H1 (cell line): ENCODE measurements at regions not wholly inside any gene's neighbourhood (a gene's known extent, or its start where the extent isn't known, plus 50 kb on each side); places are given as distances from the start of the nearest gene placed in this dataset.

ENCODE experiments used
- CTCF ChIA-PET: fragments of 300-600 bp; sonication (Branson Sonifier 250); formaldehyde crosslinking; loops from one replicate; lab custom pipeline; 2021; ENCODE audit not compliant: partially characterized antibody; lab: Charles Lee
- POLR2A ChIA-PET: fragments of 300-600 bp; sonication (Branson Sonifier 250); formaldehyde crosslinking; loops from one replicate; lab custom pipeline; 2021; ENCODE audit warnings: inconsistent platforms; ENCODE audit not compliant: partially characterized antibody; lab: Charles Lee
- DNase-seq, 2 experiments: peaks; one replicate each; pipeline versions ENCODE4 v3.0.0 to v3.0.0-alpha.2; 2010 to 2022; ENCODE audit warnings: low spot score in 2 of 2, low read depth in 1 of 2, mixed read lengths in 1 of 2
- FAIRE-seq: peaks from 2 replicates; lab custom pipeline; 2011; peaks lifted over from hg19 to GRCh38; lab: Jason Lieb, UNC
- H2AFZ ChIP-seq: 2 replicates; pipeline ENCODE4 v1.8.1; 2012; ENCODE audit warnings: low read length, inconsistent platforms
- H2AK5ac ChIP-seq: 2 replicates; pipeline ENCODE4 v1.6.1; 2013; ENCODE audit warnings: low read depth, low read length
- H2BK120ac ChIP-seq: replicated peaks from 2 replicates; pipeline ENCODE3; 2013; ENCODE audit warnings: low read depth, low read length, inconsistent platforms
- H2BK12ac ChIP-seq: 2 replicates; pipeline ENCODE4 v1.6.1; 2013; ENCODE audit warnings: low read depth, low read length
- H2BK15ac ChIP-seq: 2 replicates; pipeline ENCODE4 v1.6.1; 2013; ENCODE audit warnings: low read length
- H2BK20ac ChIP-seq: 2 replicates; pipeline ENCODE4 v1.6.1; 2013; ENCODE audit warnings: low read length
- H2BK5ac ChIP-seq: 2 replicates; pipeline ENCODE4 v1.6.1; 2013; ENCODE audit warnings: low read depth, low read length
- H3K14ac ChIP-seq: 2 replicates; pipeline ENCODE4 v1.6.1; 2013; ENCODE audit warnings: inconsistent platforms; ENCODE audit not compliant: insufficient read length
- H3K18ac ChIP-seq: 2 replicates; pipeline ENCODE4 v1.6.1; 2013; ENCODE audit warnings: low read length; ENCODE audit errors: extremely low read depth
- H3K23ac ChIP-seq: 2 replicates; pipeline ENCODE4 v1.6.1; 2013; ENCODE audit warnings: inconsistent platforms; ENCODE audit not compliant: insufficient read length
- H3K23me2 ChIP-seq: 2 replicates; pipeline ENCODE4 v1.6.1; 2013; ENCODE audit warnings: low read depth, low read length
- H3K27ac ChIP-seq: 2 replicates; pipeline ENCODE4 v1.6.1; 2011; ENCODE audit warnings: low read depth, low read length, inconsistent platforms
- H3K27me3 ChIP-seq, 4 experiments: replicated peaks in 1 of 4; 1 replicate in 1 of 4; 2 replicates in 3 of 4; pipeline versions ENCODE4 v1.6.1 to v1.8.1; 2011 to 2013; ENCODE audit warnings: low read length in 3 of 4, mild to moderate bottlenecking in 3 of 4, inconsistent platforms in 2 of 4, mixed read lengths in 2 of 4, moderate library complexity in 1 of 4; ENCODE audit not compliant: control insufficient read depth in 3 of 4, insufficient read depth in 3 of 4; ENCODE audit errors: extremely low read depth in 1 of 4
- H3K36me3 ChIP-seq, 4 experiments: 2 replicates each; pipeline versions ENCODE4 v1.6.1 to v1.8.1; 2011 to 2013; ENCODE audit warnings: mild to moderate bottlenecking in 4 of 4, low read length in 3 of 4, moderate library complexity in 2 of 4, control low read depth in 1 of 4, inconsistent platforms in 1 of 4; ENCODE audit not compliant: insufficient read depth in 4 of 4, control insufficient read depth in 2 of 4
- H3K4ac ChIP-seq: replicated peaks from 2 replicates; pipeline ENCODE3; 2013; ENCODE audit warnings: low read length, low read depth, mixed read lengths, inconsistent platforms; ENCODE audit not compliant: insufficient read length
- H3K4me1 ChIP-seq, 4 experiments: replicated peaks in 1 of 4; 1 replicate in 1 of 4; 2 replicates in 3 of 4; pipeline versions ENCODE4 v1.6.1 to v1.8.1; 2011 to 2013; ENCODE audit warnings: low read length in 3 of 4, inconsistent platforms in 2 of 4, mixed read lengths in 1 of 4; ENCODE audit not compliant: insufficient read depth in 4 of 4, control insufficient read depth in 3 of 4
- H3K4me2 ChIP-seq, 2 experiments: 2 replicates each; pipeline versions ENCODE4 v1.6.1 to v1.8.1; 2011 to 2013; ENCODE audit warnings: low read depth in 2 of 2, low read length in 2 of 2, control low read depth in 1 of 2, inconsistent platforms in 1 of 2, mild to moderate bottlenecking in 1 of 2; ENCODE audit not compliant: insufficient read depth in 1 of 2
- H3K4me3 ChIP-seq, 4 experiments: fragments of 200-600, 300-600 bp in 1 of 4; sonication (generic), shearing (Covaris generic), sonication (Bioruptor Twin) in 1 of 4; 2 replicates each; pipeline versions ENCODE4 v1.5.1 to v1.8.1; 2011 to 2016; ENCODE audit warnings: low read length in 4 of 4, low read depth in 3 of 4, control low read depth in 2 of 4, inconsistent platforms in 2 of 4, mild to moderate bottlenecking in 2 of 4, mixed read lengths in 1 of 4, moderate library complexity in 1 of 4; ENCODE audit not compliant: insufficient read depth in 2 of 4; ENCODE audit errors: extremely low read depth in 1 of 4
- H3K56ac ChIP-seq: replicated peaks from 2 replicates; pipeline ENCODE3; 2013; ENCODE audit warnings: low read depth, mild to moderate bottlenecking, mixed read lengths, low read length, inconsistent platforms; ENCODE audit not compliant: insufficient read length
- H3K79me1 ChIP-seq: 2 replicates; pipeline ENCODE4 v1.6.1; 2013; ENCODE audit warnings: low read depth, low read length, control low read depth
- H3K79me2 ChIP-seq, 2 experiments: 2 replicates each; pipeline versions ENCODE4 v1.6.1 to v1.8.1; 2012 to 2013; ENCODE audit warnings: low read length in 2 of 2, mild to moderate bottlenecking in 2 of 2, inconsistent platforms in 1 of 2; ENCODE audit not compliant: insufficient read depth in 2 of 2, control insufficient read depth in 1 of 2
- H3K9ac ChIP-seq, 4 experiments: replicated peaks in 1 of 4; 1 replicate in 1 of 4; 2 replicates in 3 of 4; pipeline versions ENCODE4 v1.6.1 to v1.8.1; 2011 to 2013; ENCODE audit warnings: low read depth in 3 of 4, low read length in 3 of 4, control low read depth in 2 of 4, mild to moderate bottlenecking in 2 of 4, moderate library complexity in 2 of 4, inconsistent platforms in 1 of 4; ENCODE audit errors: extremely low read depth in 1 of 4
- H3K9me3 ChIP-seq, 2 experiments: 2 replicates each; pipeline versions ENCODE4 v1.6.1 to v1.8.1; 2012 to 2013; ENCODE audit warnings: mild to moderate bottlenecking in 2 of 2, moderate library complexity in 2 of 2, control low read depth in 1 of 2, inconsistent platforms in 1 of 2, low read depth in 1 of 2, low read length in 1 of 2, mixed read lengths in 1 of 2; ENCODE audit not compliant: insufficient read depth in 2 of 2
- H4K20me1 ChIP-seq, 2 experiments: replicated peaks in 1 of 2; 2 replicates each; pipeline versions ENCODE3 to v1.8.1; 2011 to 2013; ENCODE audit warnings: inconsistent platforms in 2 of 2, low read length in 2 of 2, mild to moderate bottlenecking in 1 of 2; ENCODE audit not compliant: insufficient read depth in 2 of 2, control insufficient read depth in 1 of 2
- H4K5ac ChIP-seq: 2 replicates; pipeline ENCODE4 v1.6.1; 2013; ENCODE audit warnings: low read length, low read depth, mixed read lengths, inconsistent platforms; ENCODE audit not compliant: insufficient read length
- H4K8ac ChIP-seq: 2 replicates; pipeline ENCODE4 v1.8.0; 2013; ENCODE audit warnings: mild to moderate bottlenecking, moderate library complexity, low read length, inconsistent platforms; ENCODE audit not compliant: insufficient read depth; ENCODE audit errors: extremely low read depth
- H4K91ac ChIP-seq: replicated peaks from 2 replicates; pipeline ENCODE3; 2013; ENCODE audit warnings: low read length, mixed read lengths, inconsistent platforms; ENCODE audit not compliant: insufficient read length
- E2F6 ChIP-seq: IDR thresholded peaks from 2 replicates; pipeline ENCODE4 v1.6.1; 2012; ENCODE audit warnings: inconsistent platforms
- EP300 ChIP-seq, 2 experiments: IDR thresholded peaks; 1 replicate in 1 of 2; 2 replicates in 1 of 2; pipeline ENCODE4 v1.6.1; 2011 to 2012; ENCODE audit warnings: low read depth in 2 of 2, low read length in 2 of 2, mild to moderate bottlenecking in 2 of 2, borderline replicate concordance in 1 of 2, inconsistent platforms in 1 of 2, moderate library complexity in 1 of 2
- GTF2F1 ChIP-seq: IDR thresholded peaks from 2 replicates; pipeline ENCODE4 v1.6.1; 2012; ENCODE audit warnings: low read depth, low read length, improper control_type of control experiment, borderline replicate concordance
- RBBP5 ChIP-seq: IDR thresholded peaks from 2 replicates; pipeline ENCODE4 v1.7.1; 2012; ENCODE audit warnings: low read depth, mild to moderate bottlenecking, inconsistent platforms, low read length, moderate library complexity, borderline replicate concordance
- SIRT6 ChIP-seq: IDR thresholded peaks from one replicate; pipeline ENCODE4 v1.7.1; 2012; ENCODE audit warnings: low read length, inconsistent platforms
- SP2 ChIP-seq: IDR thresholded peaks from 2 replicates; pipeline ENCODE4 v1.6.1; 2012; ENCODE audit warnings: mild to moderate bottlenecking, low read length, inconsistent platforms
- WGBS, 2 experiments: shearing (Covaris generic) in 1 of 2; methylation state at CpG; one replicate each; pipeline versions ENCODE4 v1.1.6 to v1.1.7; 2013 to 2015; ENCODE audit warnings: low lambda C conversion rate in 2 of 2, mixed read lengths in 2 of 2, inconsistent platforms in 1 of 2, low coverage in 1 of 2, missing lambda C conversion rate in 1 of 2; ENCODE audit not compliant: insufficient replicate concordance in 2 of 2, insufficient coverage in 1 of 2, insufficient read length in 1 of 2; ENCODE audit errors: extremely low coverage in 1 of 2, missing lambda C conversion rate in 1 of 2; 5-methylcytosine and 5-hydroxymethylcytosine counted together

- no peaks in the 10 kb centered on the region for H3K27me3 ChIP-seq
- no peak overlapping the region for H2BK5ac ChIP-seq
- H3K18ac ChIP-seq = no peak overlapping the region
- no peak overlapping the region for H2BK120ac ChIP-seq
- H3K23me2 ChIP-seq = no peaks in the 10 kb centered on the region
- no peaks in the 10 kb centered on the region for H4K20me1 ChIP-seq
- H3K9me3 ChIP-seq = no peaks in the 10 kb centered on the region
- H3K4me3 ChIP-seq = peak overlapping the region in 1 of 4 experiments; percentile 3; a peak in 1 of 8 replicates
- H3K9ac ChIP-seq = no peak overlapping the region
- POLR2A ChIA-PET = no interaction called here
- FAIRE-seq (no peak), DNase-seq (no peak)
- TF ChIP-seq E2F6 = no peak
- TF ChIP-seq GTF2F1 = no peak
- TF ChIP-seq RBBP5 = no peak
- no peak for TF ChIP-seq SP2
- TF ChIP-seq SIRT6 = no peak
- TF ChIP-seq EP300 (IDR thresholded peaks at IDR 0.05; ENCODE audit: borderline replicate concordance in 1 of 2, low read depth in 2 of 2, low read length in 2 of 2) = no peak
- no peak overlapping the region for H2BK12ac ChIP-seq
- H4K5ac ChIP-seq = no peak overlapping the region
- CTCF ChIA-PET = interaction anchor here (0.7 to 2.7 kb wide), 6 partner anchors 10 to 903 kb away, joined by 3 to 7 read pairs (median 4); no protein-coding TSS in a partner anchor
- H3K4me2 ChIP-seq = peak overlapping the region; percentile 22 to 23
- H3K56ac ChIP-seq = no peak overlapping the region
- H2BK20ac ChIP-seq = no peak overlapping the region
- WGBS, 2 experiments = 27% methylated on average over 2 of the region's 2 CpGs; no CpG with 5 or more reads in 1 of the 2 experiments
- H4K91ac ChIP-seq = no peak overlapping the region
- no peak overlapping the region for H2AK5ac ChIP-seq
- no peaks in the 10 kb centered on the region for H3K36me3 ChIP-seq
- H3K14ac ChIP-seq = no peak overlapping the region
- H2BK15ac ChIP-seq = no peak overlapping the region
- H3K27ac ChIP-seq = no peak overlapping the region
- no peaks in the 10 kb centered on the region for H3K79me2 ChIP-seq
- no peak overlapping the region for H4K8ac ChIP-seq
- H3K23ac ChIP-seq = no peak overlapping the region
- no peak overlapping the region for H2AFZ ChIP-seq
- no peak overlapping the region for H3K4ac ChIP-seq
- H3K4me1 ChIP-seq = peaks cover 0 to 2% (median 0%) of the 10 kb centered on the region in 4 experiments; a peak in 1 of 7 replicates
- no peaks in the 10 kb centered on the region for H3K79me1 ChIP-seq
These were observed 1091.2 kb upstream of the LRRTM1 start for GRCh38 chr2:81395746-81396145.
